Heart right ventricle (tissue), 16 donors: ENCODE measurements at regions not wholly inside any gene's neighbourhood (a gene's known extent, or its start where the extent isn't known, plus 50 kb on each side); places are given as distances from the start of the nearest gene placed in this dataset.

ENCODE experiments used
- ATAC-seq, 8 donors: fragments of 200-7000 bp; cut with Tn5 transposase; one replicate each; pipeline ENCODE4 v1.9.1; 2020; ENCODE audit warnings: mild to moderate bottlenecking in 8 of 8, moderate library complexity in 8 of 8, moderate number of reproducible peaks in 1 of 8
- DNase-seq, 2 donors: peaks; one replicate each; pipeline ENCODE4 v3.0.0-alpha.2; 2020
- H3K27ac ChIP-seq, 10 donors: fragments of 200-600 bp; sonication (generic) in 2 of 10; one replicate each; pipeline versions ENCODE4 v1.5.0 to v1.8.0; 2020 to 2022; ENCODE audit warnings: mild to moderate bottlenecking in 3 of 10
- H3K27me3 ChIP-seq, 7 donors: fragments of 200-600 bp; one replicate each; pipeline ENCODE4 v1.8.0; 2021 to 2022; ENCODE audit warnings: mild to moderate bottlenecking in 2 of 7
- H3K36me3 ChIP-seq, 9 donors: fragments of 200-600 bp; sonication (generic) in 1 of 9; one replicate each; pipeline versions ENCODE4 v1.5.0 to v1.8.0; 2020 to 2022; ENCODE audit warnings: mild to moderate bottlenecking in 2 of 9
- H3K4me1 ChIP-seq, 9 donors: fragments of 200-600 bp; sonication (generic) in 1 of 9; one replicate each; pipeline versions ENCODE4 v1.5.0 to v1.8.0; 2020 to 2022; ENCODE audit warnings: mild to moderate bottlenecking in 4 of 9
- H3K4me3 ChIP-seq, 10 donors: fragments of 200-600 bp; sonication (generic) in 2 of 10; one replicate each; pipeline versions ENCODE4 v1.5.0 to v1.8.0; 2020 to 2022; ENCODE audit warnings: mild to moderate bottlenecking in 7 of 10, moderate library complexity in 2 of 10
- H3K9me3 ChIP-seq, 11 donors: fragments of 200-600 bp in 10 of 11; sonication (generic) in 2 of 11; one replicate each; pipeline versions ENCODE4 v1.5.0 to v1.8.0; 2013 to 2022; ENCODE audit warnings: mild to moderate bottlenecking in 2 of 11, control low read depth in 1 of 11, moderate library complexity in 1 of 11
- WGBS, 2 donors: extraction: QIAGEN DNeasy Blood & Tissue Kit; methylation state at CpG; one replicate each; pipeline ENCODE4 v1.1.7; 2013; ENCODE audit warnings: inconsistent platforms in 1 of 2; 5-methylcytosine and 5-hydroxymethylcytosine counted together
- intact Hi-C, 10 donors: fragments of 100-400 bp; cut with DNase I; formaldehyde crosslinking; loops; one replicate each; pipeline versions ENCODE4 v1.11.1 to v1.14.2; 2022
- TF ChIP-seq, protein P1 (sequence below), 9 donors: fragments of 200-600 bp; sonication (generic) in 2 of 9; IDR thresholded peaks; one replicate each; pipeline versions ENCODE4 v1.5.0 to v1.8.0; 2021 to 2022; ENCODE audit warnings: antibody characterized with exemption in 9 of 9, mild to moderate bottlenecking in 5 of 9, moderate library complexity in 1 of 9
- donor health status: Arrhythmogenic right ventricular cardiomyopathy.
- donor health status: ischemic (EF 13 %, LVEDD 7.1; RV severe dilation, severe dysfunction).
- donor health status: healthy with polysubstance abuse.
- donor health status: DM: no; HTN: yes; CAD: no.
- donor health status: DM: no; HTN: no; CAD: no.
- donor health status: ischemic (EF 25% LVEDD 6.9; RV normal size, moderate dysfunction).
- donor health status: ischemic (EF 25% LVEDD 5.7; RV mildly dilated, moderate dysfunction).
- donor health status: healthy.
- donor health status: DM: yes; HTN: yes; CAD: no.
- donor health status: Ischemic cardiomyopathy.
- donor health status: ischemic (EF 35%, LVEDD 5.7; RV mildly dilated, moderate dysfunction).
- donor health status: nonischemic (EF 11% LVEDD 7.7; RV severe dilation, severe dysfunction).
- donor health status: DM: yes; HTN: yes; CAD: no.
- donor health status: PGD.
- donor health status: ischemic (EF 29% LVEDD 5.4; RV normal size, mild dysfunction).
- donor health status: nonischemic (EF 23%, LVEDD 6.1; RV moderate dilation, normal function).

- 80 to 90% methylated on average over 6 of the region's 6 CpGs for WGBS, 2 donors
These were observed 1560.3 kb downstream of the MRPL39 start for GRCh38 chr21:24046829-24047443.

DNA sequence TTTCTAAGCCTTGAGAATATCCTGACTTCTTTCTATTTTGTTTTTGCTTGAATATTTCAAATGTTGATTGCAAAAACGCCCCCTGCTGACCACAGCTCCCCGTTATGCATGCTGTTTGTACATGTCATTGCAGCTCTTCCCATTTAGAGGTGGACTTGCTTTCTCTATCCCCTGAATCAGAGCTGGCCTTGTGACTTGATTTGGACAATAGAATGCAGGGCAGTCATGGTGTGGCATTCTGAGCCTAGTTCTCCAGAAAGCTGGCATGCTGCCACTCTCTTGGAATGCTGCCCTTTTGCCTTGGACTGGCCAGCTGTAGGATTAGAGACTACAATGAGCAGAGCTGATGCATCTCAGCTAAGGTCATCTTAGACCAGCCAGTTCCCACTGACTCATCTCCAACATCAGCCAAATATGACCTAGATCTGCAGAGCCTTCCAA is 1561.5 kb downstream of the MRPL39 start:
- H3K4me1 ChIP-seq = peaks cover 0 to 17% (median 0%) of the 10 kb centered on the region in 9 donors
- no peaks in the 10 kb centered on the region for H3K9me3 ChIP-seq
- TF ChIP-seq, protein P1, sequence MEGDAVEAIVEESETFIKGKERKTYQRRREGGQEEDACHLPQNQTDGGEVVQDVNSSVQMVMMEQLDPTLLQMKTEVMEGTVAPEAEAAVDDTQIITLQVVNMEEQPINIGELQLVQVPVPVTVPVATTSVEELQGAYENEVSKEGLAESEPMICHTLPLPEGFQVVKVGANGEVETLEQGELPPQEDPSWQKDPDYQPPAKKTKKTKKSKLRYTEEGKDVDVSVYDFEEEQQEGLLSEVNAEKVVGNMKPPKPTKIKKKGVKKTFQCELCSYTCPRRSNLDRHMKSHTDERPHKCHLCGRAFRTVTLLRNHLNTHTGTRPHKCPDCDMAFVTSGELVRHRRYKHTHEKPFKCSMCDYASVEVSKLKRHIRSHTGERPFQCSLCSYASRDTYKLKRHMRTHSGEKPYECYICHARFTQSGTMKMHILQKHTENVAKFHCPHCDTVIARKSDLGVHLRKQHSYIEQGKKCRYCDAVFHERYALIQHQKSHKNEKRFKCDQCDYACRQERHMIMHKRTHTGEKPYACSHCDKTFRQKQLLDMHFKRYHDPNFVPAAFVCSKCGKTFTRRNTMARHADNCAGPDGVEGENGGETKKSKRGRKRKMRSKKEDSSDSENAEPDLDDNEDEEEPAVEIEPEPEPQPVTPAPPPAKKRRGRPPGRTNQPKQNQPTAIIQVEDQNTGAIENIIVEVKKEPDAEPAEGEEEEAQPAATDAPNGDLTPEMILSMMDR (IDR thresholded peaks at IDR 0.05) = peak in 7 of 9 donors; percentile 10 to 54 (median 44)
- no peaks in the 10 kb centered on the region for H3K27me3 ChIP-seq
- intact Hi-C loops = loop anchor here in 1 of 10 donors (10.0 kb wide), 1 partner anchor 61 kb away; no protein-coding TSS in a partner anchor
- 5 to 14% methylated on average over 2 of the region's 2 CpGs for WGBS, 2 donors
- H3K36me3 ChIP-seq = no peaks in the 10 kb centered on the region
- peak; percentile 53 to 65 for DNase-seq
- ATAC-seq = peak; percentile 80 to 98 (median 90)
- peak overlapping the region in 1 of 10 donors; percentile 6 for H3K4me3 ChIP-seq
- no peak overlapping the region for H3K27ac ChIP-seq

More at GRCh38 chr21:24046829-24047443, 1560.3 kb downstream of the MRPL39 start:
- no peaks in the 10 kb centered on the region for H3K27me3 ChIP-seq
- H3K9me3 ChIP-seq = no peaks in the 10 kb centered on the region
- H3K4me1 ChIP-seq = peaks cover 0 to 17% (median 0%) of the 10 kb centered on the region in 9 donors
- no peak overlapping the region for H3K27ac ChIP-seq
- H3K36me3 ChIP-seq = no peaks in the 10 kb centered on the region
- TF ChIP-seq, protein P1 (IDR thresholded peaks at IDR 0.05) = no peak
- DNase-seq (no peak), ATAC-seq (no peak)
- no peak overlapping the region for H3K4me3 ChIP-seq
- intact Hi-C loops = loop anchor here in 1 of 10 donors (10.0 kb wide), 1 partner anchor 62 kb away; no protein-coding TSS in a partner anchor

DNA sequence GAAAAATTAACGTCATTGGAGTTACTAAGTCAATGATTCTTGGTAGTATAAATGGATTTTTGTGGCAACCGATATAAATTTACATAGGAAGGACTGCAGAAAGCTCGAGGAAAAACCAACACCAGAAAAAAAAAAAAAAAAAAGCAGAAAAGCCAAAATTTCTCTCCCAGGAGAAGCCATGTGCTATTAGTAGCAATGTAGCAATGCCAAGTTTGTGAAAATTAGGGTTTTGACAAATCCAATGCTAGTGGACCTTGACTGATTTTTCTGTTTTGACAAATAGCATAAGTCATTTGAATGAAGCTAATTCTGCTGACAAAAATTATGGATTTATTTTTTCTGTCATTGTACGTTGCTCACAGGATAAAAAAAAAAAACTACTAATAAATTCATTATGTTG is 1561.9 kb downstream of the MRPL39 start:
- Histone ChIP-seq H3K36me3 (no peaks in the 10 kb centered on the region), H3K4me1 (peaks cover 0 to 17% (median 0%) of the 10 kb centered on the region in 9 donors), H3K9me3 (no peaks in the 10 kb centered on the region), H3K4me3 (peak overlapping the region in 1 of 10 donors; percentile 6), H3K27ac (no peak overlapping the region), H3K27me3 (no peaks in the 10 kb centered on the region)
- intact Hi-C loops = loop anchor here in 1 of 10 donors (10.0 kb wide), 1 partner anchor 61 kb away; no protein-coding TSS in a partner anchor
- 50 to 58% methylated on average over 4 of the region's 4 CpGs for WGBS, 2 donors
- DNase-seq (no peak), ATAC-seq (peak in 3 of 8 donors; percentile 31 to 35 (median 32))
- TF ChIP-seq, protein P1 (IDR thresholded peaks at IDR 0.05) = no peak

- H3K4me1 ChIP-seq = peaks cover 0 to 17% (median 0%) of the 10 kb centered on the region in 9 donors
- 80 to 88% methylated on average over 1 of the region's 1 CpG for WGBS, 2 donors
- TF ChIP-seq, protein P1 (IDR thresholded peaks at IDR 0.05) = no peak
- no peaks in the 10 kb centered on the region for H3K27me3 ChIP-seq
- ATAC-seq (no peak), DNase-seq (no peak)
- H3K9me3 ChIP-seq = no peaks in the 10 kb centered on the region
- no peak overlapping the region for H3K4me3 ChIP-seq
- intact Hi-C loops = loop anchor here in 2 of 10 donors (2.0 to 10.0 kb wide), 2 partner anchors 20 to 58 kb away; no protein-coding TSS in a partner anchor
- no peak overlapping the region for H3K27ac ChIP-seq
- no peaks in the 10 kb centered on the region for H3K36me3 ChIP-seq
These were observed 1564.6 kb downstream of the MRPL39 start for GRCh38 chr21:24042687-24043086.
